ENCODE measurements at regions not wholly inside any gene's neighbourhood (a gene's known extent, or its start where the extent isn't known, plus 50 kb on each side); places are given as distances from the start of the nearest gene placed in this dataset.
"Not testable (repeated sequence)": the region's sequence is repeated elsewhere in the genome, so short reads cannot be mapped to it uniquely, and the experiment has no call there.

- DNase-seq = no peak
Observed at GRCh38 chr6:6818078-6818639, 229.6 kb downstream of the LY86 start.

- DNase-seq = no peak
Observed at GRCh38 chr6:6820641-6821238, 232.2 kb downstream of the LY86 start.

GRCh38 chr6:6821639-6822261, 233.2 kb downstream of the LY86 start:
- DNase-seq = no peak

- DNase-seq = no peak
Observed at GRCh38 chr6:6823030-6823429, 234.5 kb downstream of the LY86 start.

- DNase-seq = no peak
Observed at GRCh38 chr6:6823568-6824224, 235.2 kb downstream of the LY86 start.

GRCh38 chr6:6824381-6824780, 235.9 kb downstream of the LY86 start:
- DNase-seq = no peak

GRCh38 chr6:6825193-6825784, 236.8 kb downstream of the LY86 start:
- no peak for DNase-seq

- DNase-seq = peak; percentile 56
Observed at GRCh38 chr6:6826095-6826901, 237.8 kb downstream of the LY86 start.

GRCh38 chr6:6826961-6827360, 238.4 kb downstream of the LY86 start:
- no peak for DNase-seq

- DNase-seq = no peak
Observed at GRCh38 chr6:6829872-6830685, 241.6 kb downstream of the LY86 start.

GRCh38 chr6:6830686-6831063, 242.2 kb downstream of the LY86 start:
- DNase-seq = not testable (repeated sequence)

GRCh38 chr6:6832439-6832838, 243.9 kb downstream of the LY86 start:
- no peak for DNase-seq

GRCh38 chr6:6834356-6835222, 246.1 kb downstream of the LY86 start:
- no peak for DNase-seq

GRCh38 chr6:6835223-6835503, 246.6 kb downstream of the LY86 start:
- no peak for DNase-seq

GRCh38 chr6:6836609-6837406, 248.3 kb downstream of the LY86 start:
- DNase-seq = no peak

- no peak for DNase-seq
Observed at GRCh38 chr6:6837541-6838080, 249.1 kb downstream of the LY86 start.

- DNase-seq = no peak
Observed at GRCh38 chr6:6840831-6841291, 252.3 kb downstream of the LY86 start.

- DNase-seq = no peak
Observed at GRCh38 chr6:6841571-6841970, 253.1 kb downstream of the LY86 start.

- no peak for DNase-seq
Observed at GRCh38 chr6:6842291-6842690, 253.8 kb downstream of the LY86 start.

GRCh38 chr6:6843057-6843627, 254.6 kb downstream of the LY86 start:
- no peak for DNase-seq

Data from right forelimb (tissue), 1 donor.